ENCODE measurements at regions not wholly inside any gene's neighbourhood (a gene's known extent, or its start where the extent isn't known, plus 50 kb on each side); places are given as distances from the start of the nearest gene placed in this dataset.

DNA sequence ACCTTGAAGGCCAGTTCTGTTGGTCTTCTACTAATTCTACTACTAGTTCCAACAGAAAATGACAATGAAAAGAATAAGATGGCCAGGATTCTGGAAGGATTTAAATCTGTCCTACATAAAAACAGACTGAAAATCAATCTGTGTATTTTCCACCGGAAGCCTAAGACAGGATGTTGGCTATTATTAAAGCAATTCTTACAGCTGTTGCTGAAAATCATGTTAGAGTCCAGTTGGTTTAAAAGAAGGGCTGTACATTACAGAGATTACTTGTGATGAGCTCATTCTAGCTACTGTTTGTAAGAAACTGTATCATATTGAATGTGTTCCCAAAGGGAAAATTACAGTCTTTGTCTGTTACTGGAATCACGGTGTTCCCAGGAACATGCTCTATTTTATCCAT, 54.8 kb upstream of the MAGEB16 start:
- ChIA-PET POLR2A (no interaction called here), CTCF (no interaction called here)
- H3K9me3 Mint-ChIP-seq = no peaks in the 10 kb centered on the region
- no peak overlapping the region for H3K4me3 Mint-ChIP-seq
- no peaks in the 10 kb centered on the region for H3K36me3 Mint-ChIP-seq (ENCODE audit: low read depth)
- ATAC-seq (no peak), DNase-seq (no peak)
- H3K27ac Mint-ChIP-seq = no peak overlapping the region
- no peak for TF ChIP-seq CTCF (IDR thresholded peaks at IDR 0.05)
- no peaks in the 10 kb centered on the region for H3K4me1 Mint-ChIP-seq (ENCODE audit: low read depth)
- H3K27me3 Mint-ChIP-seq = no peaks in the 10 kb centered on the region
- intact Hi-C loops (cut with micrococcal nuclease) = no loop called here

All from activated CD8-positive, alpha-beta T cell treated with anti-CD3 and anti-CD28 coated beads for 36 hours (primary cell).